IPS DF 6.9 (cell line): ENCODE measurements at regions not wholly inside any gene's neighbourhood (a gene's known extent, or its start where the extent isn't known, plus 50 kb on each side); places are given as distances from the start of the nearest gene placed in this dataset.
A peak's percentile ranks its signal among the peaks of the same experiment; 100 is the strongest.

Experiments used
- DNase-seq: peaks from one replicate; pipeline ENCODE4 v3.0.0-alpha.2; 2013; ENCODE audit warnings: low read depth, low spot score
- H3K27ac ChIP-seq: one replicate; pipeline ENCODE4 v1.5.1; 2013; ENCODE audit warnings: low read length, control low read depth
- H3K27me3 ChIP-seq: 2 replicates; pipeline ENCODE4 v1.6.1; 2013; ENCODE audit warnings: mild to moderate bottlenecking, low read length; ENCODE audit not compliant: control insufficient read depth, insufficient read depth
- H3K36me3 ChIP-seq: 2 replicates; pipeline ENCODE4 v1.6.1; 2013; ENCODE audit warnings: low read length; ENCODE audit not compliant: control insufficient read depth, insufficient read depth
- H3K4me1 ChIP-seq: 2 replicates; pipeline ENCODE4 v1.6.1; 2013; ENCODE audit warnings: low read length; ENCODE audit not compliant: control insufficient read depth, insufficient read depth
- H3K4me3 ChIP-seq: 2 replicates; pipeline ENCODE4 v1.5.1; 2013; ENCODE audit warnings: mild to moderate bottlenecking, low read length
- H3K9me3 ChIP-seq: 2 replicates; pipeline ENCODE4 v1.6.1; 2013; ENCODE audit warnings: low read length, inconsistent platforms; ENCODE audit not compliant: control insufficient read depth, insufficient read depth
- WGBS: extraction: QIAGEN DNeasy Blood & Tissue Kit; methylation state at CpG from one replicate; pipeline ENCODE4 v1.1.7; 2013; ENCODE audit warnings: mixed read lengths, missing lambda C conversion rate; ENCODE audit not compliant: insufficient read length, insufficient coverage; 5-methylcytosine and 5-hydroxymethylcytosine counted together

DNA sequence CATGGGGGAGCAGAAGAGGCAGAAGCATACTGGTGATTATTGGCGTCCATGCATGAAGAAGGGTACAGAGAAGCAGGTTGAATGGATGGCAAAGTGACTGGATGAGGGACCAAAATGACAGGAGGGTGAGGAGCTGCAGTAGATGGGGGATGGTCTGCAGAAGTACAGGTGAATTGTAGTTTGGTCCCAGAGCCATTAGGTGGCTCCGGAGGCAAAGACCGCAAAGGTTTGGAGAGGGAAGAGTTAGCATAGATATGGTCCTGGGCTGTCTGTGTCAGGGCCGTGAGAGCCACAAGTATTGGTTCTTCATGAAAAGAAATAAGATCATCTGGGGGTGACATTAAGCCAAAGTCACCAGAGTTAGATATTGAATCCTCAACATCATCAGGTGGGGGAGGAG lies 59.0 kb upstream of the ZNF726 start:
- no peak overlapping the region for H3K27ac ChIP-seq
- peaks cover 2% of the 10 kb centered on the region; the same call in 1 of the 2 replicates for H3K9me3 ChIP-seq
- no peaks in the 10 kb centered on the region for H3K36me3 ChIP-seq
- no peaks in the 10 kb centered on the region for H3K4me1 ChIP-seq
- no peak for DNase-seq
- no peaks in the 10 kb centered on the region for H3K27me3 ChIP-seq
- no CpG with 5 or more reads among the region's 4 CpGs for WGBS
- H3K4me3 ChIP-seq: no peak overlapping the region

DNA sequence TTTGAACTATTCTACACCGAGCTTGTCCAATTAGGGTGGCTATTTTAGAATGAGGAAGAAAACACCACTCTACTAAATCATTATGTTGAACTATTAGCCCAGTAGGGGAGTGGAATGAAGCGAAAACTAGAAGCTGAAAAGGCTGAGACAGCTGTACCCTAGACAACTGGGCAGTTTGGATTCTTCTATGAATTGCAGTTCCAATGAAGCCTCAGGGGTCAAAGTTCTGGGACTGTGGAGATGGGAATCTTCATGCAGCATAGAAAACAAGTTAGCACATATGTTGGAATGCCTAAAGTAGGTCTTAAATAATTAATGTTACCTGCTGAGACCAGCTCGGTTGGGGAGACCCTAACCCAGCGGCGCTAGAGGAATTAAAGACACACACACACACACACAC lies 62.7 kb upstream of the ZNF726 start:
- WGBS: no CpG with 5 or more reads among the region's 5 CpGs
- Histone ChIP-seq H3K27ac (no peak overlapping the region), H3K4me1 (no peaks in the 10 kb centered on the region), H3K4me3 (no peak overlapping the region), H3K27me3 (no peaks in the 10 kb centered on the region), H3K36me3 (no peaks in the 10 kb centered on the region), H3K9me3 (no peaks in the 10 kb centered on the region; the same call in 1 of the 2 replicates)
- DNase-seq: no peak

DNA sequence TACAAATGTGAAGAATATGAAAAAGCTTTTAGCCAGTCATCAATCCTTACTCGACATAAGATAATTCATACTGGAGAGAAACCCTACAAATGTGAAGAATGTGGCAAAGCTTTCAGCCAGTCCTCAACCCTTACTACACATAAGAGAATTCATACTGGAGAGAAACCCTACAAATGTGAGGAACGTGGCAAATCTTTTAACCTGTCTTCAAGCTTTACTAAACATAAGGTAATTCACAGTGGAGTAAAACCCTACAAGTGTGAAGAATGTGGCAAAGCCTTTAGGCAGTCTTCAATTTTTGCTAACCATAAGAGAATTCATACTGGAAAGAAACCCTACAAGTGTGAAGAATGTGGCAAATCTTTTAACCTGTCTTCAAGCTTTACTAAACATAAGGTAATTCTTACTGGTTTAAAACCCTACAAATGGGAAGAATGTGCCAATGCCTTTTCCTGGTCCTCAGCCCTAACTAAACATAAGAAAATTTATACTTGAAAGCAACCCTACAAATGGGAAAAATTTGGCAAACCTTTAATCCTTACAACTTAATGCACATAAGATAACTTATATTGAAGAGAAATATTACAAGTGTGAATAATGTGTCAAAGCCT lies 74.1 kb upstream of the ZNF681 start:
- Histone ChIP-seq H3K27ac (no peak overlapping the region), H3K4me1 (no peaks in the 10 kb centered on the region), H3K4me3 (no peak overlapping the region), H3K36me3 (no peaks in the 10 kb centered on the region), H3K27me3 (no peaks in the 10 kb centered on the region), H3K9me3 (no peaks in the 10 kb centered on the region; the same call in 1 of the 2 replicates)
- DNase-seq: no peak
- no CpG with 5 or more reads among the region's 2 CpGs for WGBS

DNA sequence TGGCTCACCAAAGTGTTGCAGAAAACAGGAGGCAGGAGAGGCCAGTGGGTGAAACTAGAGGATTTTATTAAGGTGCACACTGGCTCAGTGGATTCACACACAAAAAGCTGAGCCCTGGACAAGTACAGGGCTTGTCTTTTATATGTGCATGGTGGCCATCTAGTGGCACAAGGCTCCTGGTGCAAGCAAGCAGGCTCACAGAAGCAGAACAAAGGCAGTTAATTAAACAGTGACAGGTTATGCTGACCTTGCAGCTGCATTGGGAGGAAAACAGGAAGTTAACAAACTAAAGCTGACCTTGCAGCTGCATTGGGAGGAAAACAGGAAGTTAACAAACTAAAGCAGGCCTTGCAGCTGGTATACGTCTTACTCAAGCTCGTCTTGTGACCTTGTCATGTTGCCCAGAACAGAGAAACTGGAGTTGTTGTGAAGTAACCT lies 65.3 kb upstream of the ZNF681 start:
- H3K9me3 ChIP-seq: peaks cover 2% of the 10 kb centered on the region; the same call in 1 of the 2 replicates
- WGBS: no CpG with 5 or more reads among the region's 2 CpGs
- no peaks in the 10 kb centered on the region for H3K27me3 ChIP-seq
- no peaks in the 10 kb centered on the region for H3K4me1 ChIP-seq
- H3K4me3 ChIP-seq: no peak overlapping the region
- no peak overlapping the region for H3K27ac ChIP-seq
- DNase-seq: peak; percentile 33
- no peaks in the 10 kb centered on the region for H3K36me3 ChIP-seq

DNA sequence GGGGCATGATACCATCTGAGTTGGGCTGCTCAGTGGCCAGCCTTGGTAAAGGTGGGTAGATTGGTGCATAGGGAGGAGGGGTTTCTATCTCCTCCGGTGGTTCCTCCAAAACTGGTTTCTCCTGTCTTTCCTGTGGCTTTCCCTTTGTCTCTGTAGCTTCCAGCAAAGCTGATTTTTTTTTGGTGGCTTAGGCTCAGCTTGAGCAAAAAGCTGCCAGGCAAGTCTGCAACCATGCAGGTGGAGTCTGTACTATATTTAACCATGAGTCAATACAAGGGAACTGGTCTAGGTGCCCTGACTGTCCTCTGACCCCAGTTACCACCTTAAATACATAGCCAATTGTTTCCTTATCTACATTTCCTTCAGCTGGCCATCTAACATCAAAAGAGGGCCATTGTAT lies 64.0 kb upstream of the ZNF681 start:
- Histone ChIP-seq H3K4me3 (no peak overlapping the region), H3K27ac (no peak overlapping the region), H3K4me1 (no peaks in the 10 kb centered on the region), H3K36me3 (no peaks in the 10 kb centered on the region), H3K27me3 (no peaks in the 10 kb centered on the region), H3K9me3 (peaks cover 2% of the 10 kb centered on the region; the same call in 1 of the 2 replicates)
- DNase-seq: no peak
- WGBS: no CpG with 5 or more reads among the region's 1 CpG

DNA sequence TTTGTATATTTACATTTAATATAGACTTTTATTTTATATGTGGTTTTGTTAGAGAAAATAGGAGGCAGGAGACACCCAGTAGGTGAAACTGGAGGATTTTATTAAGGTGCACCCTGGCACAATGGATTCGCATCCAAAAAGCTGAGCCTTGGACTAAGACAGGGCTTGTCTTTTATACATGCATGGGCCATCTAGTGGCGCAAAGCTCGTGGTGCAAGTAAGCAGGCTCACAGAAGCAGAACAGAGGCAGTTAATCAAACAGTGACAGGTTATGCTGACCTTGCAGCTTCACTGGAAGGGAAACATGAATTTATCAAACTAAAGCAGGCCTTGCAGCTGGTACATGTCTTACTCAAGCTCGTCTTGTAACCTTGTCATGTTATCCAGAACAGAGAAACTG lies 58.8 kb upstream of the ZNF681 start:
- DNase-seq: peak; percentile 25

DNA sequence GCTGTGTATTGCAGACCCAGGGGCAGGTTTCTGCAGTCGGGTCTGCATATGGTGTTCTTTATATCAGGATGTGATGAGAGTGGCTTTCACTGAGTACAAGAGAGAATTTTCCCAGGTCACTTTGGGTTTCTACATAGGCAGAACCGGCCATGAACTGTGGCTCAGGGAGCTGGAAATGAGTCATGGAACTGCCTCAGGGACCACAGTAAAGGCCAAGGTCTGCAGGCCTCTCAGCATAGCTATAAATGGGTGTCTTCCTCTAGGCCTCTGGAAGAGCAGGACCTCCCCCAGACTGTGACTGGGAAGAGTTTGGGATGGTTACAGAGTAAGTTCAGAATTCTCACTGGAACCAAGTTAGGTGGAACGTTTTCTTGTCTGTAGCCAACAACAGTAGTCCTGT lies 51.8 kb upstream of the ZNF681 start:
- DNase-seq: no peak
- no CpG with 5 or more reads among the region's 3 CpGs for WGBS
- Histone ChIP-seq H3K27me3 (no peaks in the 10 kb centered on the region), H3K4me3 (no peak overlapping the region), H3K4me1 (no peaks in the 10 kb centered on the region), H3K27ac (no peak overlapping the region), H3K9me3 (no peaks in the 10 kb centered on the region), H3K36me3 (no peaks in the 10 kb centered on the region)

More for the DNA sequence above, 58.8 kb upstream of the ZNF681 start:
- H3K9me3 ChIP-seq: peaks cover under 1% of the 10 kb centered on the region; the same call in 1 of the 2 replicates
- H3K27me3 ChIP-seq: no peaks in the 10 kb centered on the region
- H3K36me3 ChIP-seq: no peaks in the 10 kb centered on the region
- no CpG with 5 or more reads among the region's 4 CpGs for WGBS
- no peak overlapping the region for H3K4me3 ChIP-seq
- H3K4me1 ChIP-seq: no peaks in the 10 kb centered on the region
- H3K27ac ChIP-seq: no peak overlapping the region
